ENCODE measurements at regions not wholly inside any gene's neighbourhood (a gene's known extent, or its start where the extent isn't known, plus 50 kb on each side); places are given as distances from the start of the nearest gene placed in this dataset.

DNA sequence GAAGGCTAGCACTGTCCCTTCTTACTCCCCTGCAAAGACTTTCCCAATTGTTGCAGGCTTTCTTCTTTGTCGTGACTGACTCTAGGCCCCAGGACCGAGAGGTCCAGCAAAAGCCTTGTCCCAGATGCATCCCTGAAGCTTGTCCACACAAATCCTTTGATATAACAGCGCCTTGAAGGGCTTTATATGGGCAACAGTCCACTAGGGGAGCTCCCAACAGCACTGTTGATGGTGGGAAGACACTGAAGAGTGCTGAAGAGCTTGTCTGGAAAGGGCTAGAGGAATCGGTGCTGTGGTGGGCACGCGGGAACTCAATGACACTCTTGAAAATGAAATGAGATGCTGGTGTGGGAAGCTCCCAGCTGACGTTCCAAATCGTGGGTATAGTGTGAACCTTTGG, 316.1 kb upstream of the CDH4 start (continued):
- TF ChIP-seq REST (IDR thresholded peaks at IDR 0.05) = no peak

DNA sequence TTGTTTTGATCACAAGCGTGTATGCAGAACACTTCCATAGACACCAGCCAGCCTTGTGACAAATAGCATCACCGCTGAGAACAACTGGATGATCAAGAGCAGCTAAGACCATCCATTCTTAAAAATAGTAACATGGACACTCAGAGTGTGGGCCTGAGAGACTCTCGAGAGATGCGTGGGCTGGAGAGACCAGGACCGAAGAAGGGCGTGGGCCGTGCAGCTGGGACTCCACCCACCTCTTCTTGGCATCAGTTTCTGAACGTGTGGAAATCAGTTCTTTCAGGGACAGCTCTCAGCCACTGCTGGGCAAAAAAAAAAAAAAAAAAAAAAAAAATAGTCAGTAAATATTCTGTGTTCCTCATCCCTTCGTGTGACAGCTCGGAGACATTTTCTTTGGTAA, 314.5 kb upstream of the CDH4 start:
- POLR2A ChIA-PET = no interaction called here

DNA sequence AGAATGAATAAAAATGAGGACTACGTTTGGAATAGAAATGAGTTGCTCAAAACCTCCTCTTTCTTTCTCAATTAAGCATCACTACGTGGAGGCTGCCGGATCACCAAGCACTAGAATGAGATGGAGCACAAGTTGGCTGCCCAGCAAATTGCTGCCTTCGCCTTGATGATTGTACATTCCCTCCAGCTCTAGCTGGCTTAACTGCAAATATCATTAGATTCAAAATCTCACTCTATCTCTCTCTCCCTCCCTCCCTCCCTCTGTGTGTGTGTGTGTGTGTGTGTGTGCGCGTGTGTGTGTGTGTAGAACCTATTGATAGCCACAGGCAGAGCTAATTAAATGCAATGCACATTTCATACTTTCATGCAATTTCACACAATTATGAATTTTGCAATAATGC, 310.7 kb upstream of the CDH4 start:
- FAIRE-seq = no peak
- no peak for DNase-seq (ENCODE audit: low read depth in 1 of 2, low spot score in 1 of 2)
- 35% methylated on average over 6 of the region's 6 CpGs for WGBS (ENCODE audit: missing lambda C conversion rate)
- no peak overlapping the region for H3K27ac ChIP-seq
- CTCF ChIA-PET = no interaction called here
- ATAC-seq = no peak
- TF ChIP-seq POLR2A (IDR thresholded peaks at IDR 0.05; ENCODE audit: low read length) (no peak), HOXB13 (CRISPR knock-in tag; IDR thresholded peaks at IDR 0.05; ENCODE audit: low read depth) (no peak), SMC3 (IDR thresholded peaks at IDR 0.05) (no peak), GATA3 (IDR thresholded peaks at IDR 0.05; ENCODE audit: borderline replicate concordance) (no peak), RNF2 (IDR thresholded peaks at IDR 0.05; ENCODE audit: borderline replicate concordance, low read depth) (no peak), HMGXB4 (CRISPR knock-in tag; IDR thresholded peaks at IDR 0.05; ENCODE audit: borderline replicate concordance) (no peak), ZC3H11A (IDR thresholded peaks at IDR 0.05) (no peak), HDAC2 (IDR thresholded peaks at IDR 0.05) (no peak), HOXA7 (CRISPR knock-in tag; IDR thresholded peaks at IDR 0.05) (no peak), TFCP2L1 (CRISPR knock-in tag; IDR thresholded peaks at IDR 0.05) (no peak), KDM1A (IDR thresholded peaks at IDR 0.05; ENCODE audit: low read depth) (no peak), SREBF2 (IDR thresholded peaks at IDR 0.05) (no peak), HOXB5 (CRISPR knock-in tag; IDR thresholded peaks at IDR 0.05) (no peak), EHF (CRISPR knock-in tag; IDR thresholded peaks at IDR 0.05) (no peak)
- TF ChIP-seq, protein P1, sequence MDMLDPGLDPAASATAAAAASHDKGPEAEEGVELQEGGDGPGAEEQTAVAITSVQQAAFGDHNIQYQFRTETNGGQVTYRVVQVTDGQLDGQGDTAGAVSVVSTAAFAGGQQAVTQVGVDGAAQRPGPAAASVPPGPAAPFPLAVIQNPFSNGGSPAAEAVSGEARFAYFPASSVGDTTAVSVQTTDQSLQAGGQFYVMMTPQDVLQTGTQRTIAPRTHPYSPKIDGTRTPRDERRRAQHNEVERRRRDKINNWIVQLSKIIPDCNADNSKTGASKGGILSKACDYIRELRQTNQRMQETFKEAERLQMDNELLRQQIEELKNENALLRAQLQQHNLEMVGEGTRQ (IDR thresholded peaks at IDR 0.05) = no peak
- H3K9me3 ChIP-seq = 0 out of 3 replicates have a peak, but pooled peaks cover 3% of the 10 kb centered on the region
- no peak overlapping the region for H3K4me2 ChIP-seq
- POLR2A ChIA-PET = no interaction called here
- no peak overlapping the region for H3K4me3 ChIP-seq
- no peaks in the 10 kb centered on the region for H3K4me1 ChIP-seq

More for the DNA sequence above, 314.5 kb upstream of the CDH4 start:
- DNase-seq (ENCODE audit: low read depth in 1 of 2, low spot score in 1 of 2) (no peak), FAIRE-seq (no peak), ATAC-seq (no peak)
- H3K4me3 ChIP-seq = no peak overlapping the region
- no peaks in the 10 kb centered on the region for H3K9me3 ChIP-seq
- H3K4me2 ChIP-seq = no peak overlapping the region
- H3K4me1 ChIP-seq = no peaks in the 10 kb centered on the region
- 25% methylated on average over 10 of the region's 10 CpGs for WGBS (ENCODE audit: missing lambda C conversion rate)
- CTCF ChIA-PET = interaction anchor here (1.0 to 1.3 kb wide), 2 partner anchors 184 to 291 kb away, joined by 3 to 4 read pairs; no protein-coding TSS in a partner anchor
- H3K27ac ChIP-seq = no peak overlapping the region
- TF ChIP-seq ZSCAN20 (CRISPR knock-in tag; IDR thresholded peaks at IDR 0.05) (no peak), CHD4 (IDR thresholded peaks at IDR 0.05; ENCODE audit: borderline replicate concordance) (no peak), HDAC2 (IDR thresholded peaks at IDR 0.05) (no peak), E2F6 (IDR thresholded peaks at IDR 0.05; ENCODE audit: borderline replicate concordance, low read depth) (no peak), ESRRA (IDR thresholded peaks at IDR 0.05; ENCODE audit: borderline replicate concordance, low read length) (no peak), NFE2L2 (conservative IDR thresholded peaks at IDR 0.05; ENCODE audit: low read length) (no peak), POLR2AphosphoS2 (conservative IDR thresholded peaks at IDR 0.05; ENCODE audit: low read length) (no peak), JUNB (IDR thresholded peaks at IDR 0.05) (no peak), JUN (IDR thresholded peaks at IDR 0.05) (no peak), ZNF302 (CRISPR knock-in tag; IDR thresholded peaks at IDR 0.05) (no peak), NPAS2 (CRISPR knock-in tag; IDR thresholded peaks at IDR 0.05; ENCODE audit: borderline replicate concordance) (no peak), HEYL (CRISPR knock-in tag; IDR thresholded peaks at IDR 0.05) (no peak), POLR2A (IDR thresholded peaks at IDR 0.05; ENCODE audit: low read length) (no peak)
